PC-3 (cell line): ENCODE measurements at regions not wholly inside any gene's neighbourhood (a gene's known extent, or its start where the extent isn't known, plus 50 kb on each side); places are given as distances from the start of the nearest gene placed in this dataset.
"Not testable (repeated sequence)": the region's sequence is repeated elsewhere in the genome, so short reads cannot be mapped to it uniquely, and the experiment has no call there.

Experiments used
- ATAC-seq: fragments of 200-7000 bp; cut with Tn5 transposase; 2 replicates; pipeline ENCODE4 v1.9.1; 2020; ENCODE audit warnings: mild to moderate bottlenecking, moderate library complexity
- BruUV-seq: library from RNA; stranded (reverse); fragments of 400-500 nt; replicated peaks from 2 replicates; lab custom pipeline; 2021; lab: Mats Ljungman, UMichigan
- CTCF ChIA-PET: fragments of 300-600 bp; sonication (Branson Sonifier 250); formaldehyde crosslinking; loops from one replicate; lab custom pipeline; 2022; ENCODE audit warnings: antibody characterized with exemption; lab: Charles Lee
- POLR2A ChIA-PET: fragments of 300-600 bp; sonication (Branson Sonifier 250); formaldehyde crosslinking; loops from one replicate; lab custom pipeline; 2022; ENCODE audit warnings: antibody characterized with exemption; ENCODE audit not compliant: unreplicated experiment; lab: Charles Lee
- DNase-seq: peaks from one replicate; pipeline ENCODE4 v3.0.0-alpha.2; 2015
- H2AFZ ChIP-seq: fragments of 300-600 bp; sonication (generic); 2 replicates; pipeline ENCODE4 v1.6.0; 2016; ENCODE audit warnings: antibody characterized with exemption, low read length
- H3F3A ChIP-seq: fragments of 300-600 bp; sonication (generic); one replicate; pipeline ENCODE4 v1.6.0; 2017; ENCODE audit warnings: antibody characterized with exemption, low read length, control low read depth, mild to moderate bottlenecking; ENCODE audit not compliant: unreplicated experiment
- H3K27ac ChIP-seq: fragments of 300-600 bp; sonication (generic); 2 replicates; pipeline ENCODE4 v1.5.1; 2016; ENCODE audit warnings: mild to moderate bottlenecking, low read length
- H3K27me3 ChIP-seq: fragments of 300-600 bp; sonication (generic); 2 replicates; pipeline ENCODE4 v1.6.1; 2016; ENCODE audit warnings: low read length, mixed read lengths
- H3K36me3 ChIP-seq: fragments of 300-600 bp; sonication (generic); 2 replicates; pipeline ENCODE4 v1.6.1; 2016; ENCODE audit warnings: low read depth, mixed run types, low read length, mixed read lengths
- H3K4me1 ChIP-seq: fragments of 300-600 bp; sonication (generic); 2 replicates; pipeline ENCODE4 v1.5.1; 2016; ENCODE audit warnings: low read length; ENCODE audit not compliant: insufficient read depth
- H3K4me2 ChIP-seq: fragments of 300-600 bp; sonication (generic); 2 replicates; pipeline ENCODE4 v1.6.0; 2016; ENCODE audit warnings: low read length
- H3K4me3 ChIP-seq: fragments of 300-600 bp; sonication (generic); 2 replicates; pipeline ENCODE4 v1.5.1; 2016; ENCODE audit warnings: mild to moderate bottlenecking, low read length, mixed read lengths
- H3K79me2 ChIP-seq: fragments of 300-600 bp; sonication (generic); 2 replicates; pipeline ENCODE4 v1.6.1; 2017; ENCODE audit warnings: low read length, mixed read lengths
- H3K9ac ChIP-seq: fragments of 300-600 bp; sonication (generic); 2 replicates; pipeline ENCODE4 v1.6.0; 2016; ENCODE audit warnings: mild to moderate bottlenecking, low read length
- H3K9me2 ChIP-seq: fragments of 300-600 bp; sonication (generic); replicated peaks from 2 replicates; pipeline ENCODE4 v1.6.1; 2016; ENCODE audit warnings: mixed run types, low read length, mixed read lengths
- H3K9me3 ChIP-seq: fragments of 300-600 bp; sonication (generic); 2 replicates; pipeline ENCODE4 v1.6.1; 2016; ENCODE audit warnings: low read length, mixed read lengths
- H4K20me1 ChIP-seq: fragments of 300-600 bp; sonication (generic); 2 replicates; pipeline ENCODE4 v1.6.1; 2016; ENCODE audit warnings: low read length, mixed read lengths
- CTCF ChIP-seq: fragments of 300-600 bp; sonication (generic); conservative IDR thresholded peaks from 2 replicates; pipeline ENCODE4 v1.5.1; 2017; ENCODE audit warnings: antibody characterized with exemption, low read depth, mild to moderate bottlenecking, low read length
- EZH2 ChIP-seq: fragments of 300-600 bp; sonication (generic); IDR thresholded peaks from one replicate; pipeline ENCODE4 v1.6.1; 2017; ENCODE audit warnings: antibody characterized with exemption, mild to moderate bottlenecking, low read length; ENCODE audit not compliant: unreplicated experiment
- EZH2phosphoT487 ChIP-seq: fragments of 300-600 bp; sonication (generic); IDR thresholded peaks from 2 replicates; pipeline ENCODE4 v1.6.1; 2018; ENCODE audit warnings: mild to moderate bottlenecking, antibody characterized with exemption, low read length, borderline replicate concordance
- intact Hi-C: fragments of 100-400 bp; cut with micrococcal nuclease; formaldehyde crosslinking; loops from 2 replicates; pipeline ENCODE4 v1.9.0; 2023

- H3K4me2 ChIP-seq, BruUV-seq, H3F3A ChIP-seq, H2AFZ ChIP-seq, H3K36me3 ChIP-seq, H3K4me1 ChIP-seq, H3K79me2 ChIP-seq, H3K9me2 ChIP-seq, H3K9ac ChIP-seq, DNase-seq, H3K27ac ChIP-seq, intact Hi-C loops, POLR2A ChIA-PET, ATAC-seq, H3K27me3 ChIP-seq, H4K20me1 ChIP-seq, CTCF ChIA-PET, H3K9me3 ChIP-seq, H3K4me3 ChIP-seq: not testable (repeated sequence)
Measured at GRCh38 chr2:37722971-37723370, 51.5 kb upstream of the CDC42EP3 start.

GRCh38 chr2:37730037-37730818 is 58.8 kb upstream of the CDC42EP3 start:
- H3K27me3 ChIP-seq = no peaks in the 10 kb centered on the region
- H3K9me3 ChIP-seq = no peaks in the 10 kb centered on the region
- H3K4me2 ChIP-seq = no peak overlapping the region
- intact Hi-C loops = no loop called here
- no peak overlapping the region for H3K9ac ChIP-seq
- no peaks in the 10 kb centered on the region for H4K20me1 ChIP-seq
- no peak overlapping the region for H2AFZ ChIP-seq
- H3K9me2 ChIP-seq = no peaks in the 10 kb centered on the region
- peaks cover 13% of the 10 kb centered on the region for H3K4me1 ChIP-seq
- H3K36me3 ChIP-seq = no peaks in the 10 kb centered on the region
- no TSS peak for BruUV-seq
- DNase-seq (peak; percentile 53), ATAC-seq (peak; percentile 84)
- H3K27ac ChIP-seq = peak overlapping the region; percentile 23; the same call in 1 of the 2 replicates
- H3K4me3 ChIP-seq = no peak overlapping the region
- POLR2A ChIA-PET = no interaction called here
- TF ChIP-seq EZH2 (no peak), CTCF (no peak), EZH2phosphoT487 (no peak)
- no peaks in the 10 kb centered on the region for H3F3A ChIP-seq
- CTCF ChIA-PET = interaction anchor here (0.6 kb wide), 1 partner anchor 38 kb away, joined by 3 read pairs; no protein-coding TSS in a partner anchor
- no peaks in the 10 kb centered on the region for H3K79me2 ChIP-seq

DNA sequence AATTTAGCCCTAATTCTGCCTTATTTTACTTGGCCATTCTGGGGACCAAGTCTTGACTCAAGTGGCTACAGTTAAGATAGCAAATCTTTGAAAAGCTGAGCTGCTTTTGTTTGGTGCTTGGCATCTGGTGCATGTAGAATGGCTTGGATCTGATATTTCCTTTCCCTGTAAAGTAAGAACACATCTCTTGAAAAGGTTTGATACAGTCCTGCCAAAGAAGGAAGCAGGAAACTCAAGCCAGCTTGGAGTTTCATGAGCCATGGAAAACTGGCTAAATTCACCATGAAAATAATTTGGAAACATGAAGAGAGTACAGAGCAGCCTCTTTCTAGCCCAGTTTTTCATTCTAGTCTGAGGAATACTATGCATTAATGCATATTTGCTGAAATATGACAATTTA is 61.0 kb upstream of the CDC42EP3 start:
- BruUV-seq, H3K27ac ChIP-seq, POLR2A ChIA-PET, H3K4me2 ChIP-seq, CTCF ChIA-PET, ATAC-seq, H3K79me2 ChIP-seq, H3K36me3 ChIP-seq, DNase-seq, H3K9me3 ChIP-seq, intact Hi-C loops, H3F3A ChIP-seq, H4K20me1 ChIP-seq, H3K9ac ChIP-seq, H3K27me3 ChIP-seq, H2AFZ ChIP-seq, H3K4me3 ChIP-seq, H3K9me2 ChIP-seq: not testable (repeated sequence)
- peaks cover 13% of the 10 kb centered on the region for H3K4me1 ChIP-seq
